ENCODE measurements at regions not wholly inside any gene's neighbourhood (a gene's known extent, or its start where the extent isn't known, plus 50 kb on each side); places are given as distances from the start of the nearest gene placed in this dataset.

DNA sequence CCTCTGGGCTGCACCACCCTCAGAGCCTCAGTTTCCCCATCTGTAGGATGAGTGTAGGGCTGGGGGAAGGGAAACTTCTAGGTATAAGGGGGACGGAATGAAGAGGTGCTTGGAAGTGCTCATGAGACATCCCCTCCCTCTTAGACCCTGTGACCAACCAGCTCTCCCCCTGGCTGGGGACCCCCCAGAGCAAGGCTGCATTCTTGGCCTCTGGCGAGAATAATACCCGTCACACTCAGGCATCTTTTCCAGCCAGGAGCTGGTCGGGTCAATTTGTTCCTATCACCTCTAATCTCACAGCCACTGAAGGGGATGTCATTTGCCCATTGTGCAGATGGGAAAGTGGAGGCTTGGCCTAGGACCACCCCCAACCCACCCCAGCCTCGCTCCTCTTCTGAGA is 443.0 kb downstream of the PTPRU start:
- H3K79me2 ChIP-seq (ENCODE audit: insufficient read depth, low read length): no peaks in the 10 kb centered on the region
- H3K4me1 ChIP-seq (ENCODE audit: control insufficient read depth in 1 of 2, insufficient read depth in 2 of 2, low read length in 2 of 2): no peaks in the 10 kb centered on the region
- no peak overlapping the region for H3K4me3 ChIP-seq (replicated peaks in 1 of 2; ENCODE audit: low read depth in 1 of 2, low read length in 2 of 2)
- H3K9me3 ChIP-seq (ENCODE audit: control insufficient read depth in 1 of 2, insufficient read depth in 1 of 2, low read depth in 1 of 2, low read length in 2 of 2): no peaks in the 10 kb centered on the region
- H3K27me3 ChIP-seq (ENCODE audit: insufficient read depth, low read length): no peaks in the 10 kb centered on the region
- RAD21 ChIA-PET (ENCODE audit: low non-redundant PET in 1 of 2, low total read pairs in 2 of 2, uncharacterized antibody in 2 of 2, unreplicated experiment in 2 of 2): no interaction called here
- no peak overlapping the region for H3K27ac ChIP-seq (ENCODE audit: low read depth, low read length)
- no peak overlapping the region for H3K9ac ChIP-seq (ENCODE audit: low read length)
- TF ChIP-seq ZNF274 (IDR thresholded peaks at IDR 0.05; ENCODE audit: low read depth, low read length) (no peak), SRF (IDR thresholded peaks at IDR 0.05; ENCODE audit: low read depth) (no peak), JUND (IDR thresholded peaks at IDR 0.05) (no peak), CEBPB (IDR thresholded peaks at IDR 0.05; ENCODE audit: low read depth) (no peak), SP1 (IDR thresholded peaks at IDR 0.05; ENCODE audit: low read depth) (no peak), YY1 (IDR thresholded peaks at IDR 0.05; ENCODE audit: extremely low read depth, insufficient replicate concordance, low read depth, low read length) (no peak), POLR2AphosphoS5 (IDR thresholded peaks at IDR 0.05; ENCODE audit: low read depth, low read length) (no peak), EGR1 (IDR thresholded peaks at IDR 0.05; ENCODE audit: low read depth) (no peak), SIN3A (IDR thresholded peaks at IDR 0.05; ENCODE audit: low read depth) (no peak), REST (IDR thresholded peaks at IDR 0.05; ENCODE audit: low read depth) (no peak), ZBTB33 (IDR thresholded peaks at IDR 0.05; ENCODE audit: extremely low read depth, insufficient replicate concordance, low read length) (no peak), TCF7L2 (IDR thresholded peaks at IDR 0.05; ENCODE audit: borderline replicate concordance, extremely low read depth, insufficient read depth, insufficient read length) (no peak)
- TF ChIP-seq, protein P1, sequence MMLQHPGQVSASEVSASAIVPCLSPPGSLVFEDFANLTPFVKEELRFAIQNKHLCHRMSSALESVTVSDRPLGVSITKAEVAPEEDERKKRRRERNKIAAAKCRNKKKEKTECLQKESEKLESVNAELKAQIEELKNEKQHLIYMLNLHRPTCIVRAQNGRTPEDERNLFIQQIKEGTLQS (IDR thresholded peaks at IDR 0.05): no peak
- no peak for DNase-seq (ENCODE audit: low read depth, low spot score)
- H3K9me2 ChIP-seq (ENCODE audit: insufficient read depth): no peaks in the 10 kb centered on the region
- H3K36me3 ChIP-seq (ENCODE audit: control insufficient read depth in 1 of 2, insufficient read depth in 2 of 2, low read length in 2 of 2): no peaks in the 10 kb centered on the region
- no peaks in the 10 kb centered on the region for H4K20me1 ChIP-seq (ENCODE audit: insufficient read depth)
- intact Hi-C loops (cut with micrococcal nuclease): no loop called here
- CTCF ChIA-PET: no interaction called here
- BruUV-seq (replicated peaks): no TSS peak
- POLR2A ChIA-PET: no interaction called here
- ATAC-seq: no peak
- H2AFZ ChIP-seq (ENCODE audit: low read depth, low read length, poor library complexity, severe bottlenecking): no peak overlapping the region
- no peak overlapping the region for H3K4me2 ChIP-seq (ENCODE audit: low read length)

All from HCT116 (cell line).